Omental fat pad (tissue), 3 donors: ENCODE measurements at regions not wholly inside any gene's neighbourhood (a gene's known extent, or its start where the extent isn't known, plus 50 kb on each side); places are given as distances from the start of the nearest gene placed in this dataset.

Source experiments
- ATAC-seq: fragments of 150-250 bp; one replicate; pipeline ENCODE4 v1.9.1; 2016; ENCODE audit warnings: mild to moderate bottlenecking, moderate library complexity; ENCODE audit not compliant: low FRiP score
- DNase-seq: peaks from one replicate; pipeline ENCODE4 v3.0.0-alpha.2; 2019; ENCODE audit warnings: low spot score
- TF ChIP-seq, protein P1 (sequence below), 3 donors: fragments of 450-650 bp; IDR thresholded peaks; one replicate each; pipeline ENCODE4 v1.5.1; 2016 to 2017; ENCODE audit warnings: antibody characterized with exemption in 3 of 3, mild to moderate bottlenecking in 3 of 3, moderate library complexity in 2 of 3

DNA sequence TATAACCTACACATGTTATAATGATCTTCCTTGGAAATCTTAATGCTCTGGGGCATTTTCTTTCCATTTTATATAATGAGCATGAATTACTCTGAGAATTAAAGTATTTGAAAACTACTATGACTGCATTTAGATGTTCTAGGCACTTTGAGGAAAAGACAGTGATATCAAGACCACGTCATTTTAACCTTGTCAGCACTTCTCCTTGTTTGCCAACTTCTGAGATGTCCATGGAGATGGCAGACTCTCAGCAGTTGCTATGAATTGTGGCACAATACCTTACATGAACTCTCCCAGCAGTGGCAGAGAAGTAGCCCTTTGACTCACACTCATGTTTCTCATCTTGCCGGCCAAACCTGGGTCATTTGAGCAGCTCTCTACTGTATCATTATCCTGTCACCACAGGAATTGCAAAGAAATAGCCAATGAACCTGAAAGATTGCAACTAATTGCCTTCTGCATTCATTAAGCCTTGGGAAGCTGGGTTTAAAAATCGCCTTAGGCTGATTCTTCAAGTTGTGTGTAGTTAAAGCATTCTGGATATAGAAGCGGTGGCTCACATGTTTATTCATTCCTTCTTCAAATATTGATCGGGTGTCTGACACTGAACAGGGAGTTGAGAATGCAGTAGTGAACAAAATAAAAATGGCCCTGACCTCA is 272.2 kb upstream of the CFAP20DC start:
- TF ChIP-seq, protein P1, sequence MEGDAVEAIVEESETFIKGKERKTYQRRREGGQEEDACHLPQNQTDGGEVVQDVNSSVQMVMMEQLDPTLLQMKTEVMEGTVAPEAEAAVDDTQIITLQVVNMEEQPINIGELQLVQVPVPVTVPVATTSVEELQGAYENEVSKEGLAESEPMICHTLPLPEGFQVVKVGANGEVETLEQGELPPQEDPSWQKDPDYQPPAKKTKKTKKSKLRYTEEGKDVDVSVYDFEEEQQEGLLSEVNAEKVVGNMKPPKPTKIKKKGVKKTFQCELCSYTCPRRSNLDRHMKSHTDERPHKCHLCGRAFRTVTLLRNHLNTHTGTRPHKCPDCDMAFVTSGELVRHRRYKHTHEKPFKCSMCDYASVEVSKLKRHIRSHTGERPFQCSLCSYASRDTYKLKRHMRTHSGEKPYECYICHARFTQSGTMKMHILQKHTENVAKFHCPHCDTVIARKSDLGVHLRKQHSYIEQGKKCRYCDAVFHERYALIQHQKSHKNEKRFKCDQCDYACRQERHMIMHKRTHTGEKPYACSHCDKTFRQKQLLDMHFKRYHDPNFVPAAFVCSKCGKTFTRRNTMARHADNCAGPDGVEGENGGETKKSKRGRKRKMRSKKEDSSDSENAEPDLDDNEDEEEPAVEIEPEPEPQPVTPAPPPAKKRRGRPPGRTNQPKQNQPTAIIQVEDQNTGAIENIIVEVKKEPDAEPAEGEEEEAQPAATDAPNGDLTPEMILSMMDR (IDR thresholded peaks at IDR 0.05) = no peak
- no peak for DNase-seq
- no peak for ATAC-seq

DNA sequence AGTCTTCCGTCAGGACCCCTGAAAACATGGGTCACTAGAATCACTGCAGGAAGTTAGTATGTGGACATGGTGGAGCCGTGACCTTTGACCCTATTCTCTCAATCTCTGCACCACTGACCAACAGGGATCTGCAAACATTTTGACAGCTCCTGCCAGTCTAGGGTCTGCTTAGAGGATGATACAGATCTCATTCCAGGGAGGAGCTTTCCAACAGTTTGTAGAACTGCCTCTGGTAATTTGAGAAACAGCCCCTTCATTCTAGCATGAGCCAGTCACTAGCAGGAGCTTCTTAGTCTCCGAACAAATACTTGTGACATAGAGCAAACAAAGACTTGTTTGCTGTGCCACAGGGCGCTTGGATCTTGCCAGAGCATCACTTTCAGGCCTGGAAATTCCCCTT is 270.3 kb upstream of the CFAP20DC start:
- DNase-seq (no peak), ATAC-seq (no peak)
- TF ChIP-seq, protein P1 (IDR thresholded peaks at IDR 0.05) = no peak

DNA sequence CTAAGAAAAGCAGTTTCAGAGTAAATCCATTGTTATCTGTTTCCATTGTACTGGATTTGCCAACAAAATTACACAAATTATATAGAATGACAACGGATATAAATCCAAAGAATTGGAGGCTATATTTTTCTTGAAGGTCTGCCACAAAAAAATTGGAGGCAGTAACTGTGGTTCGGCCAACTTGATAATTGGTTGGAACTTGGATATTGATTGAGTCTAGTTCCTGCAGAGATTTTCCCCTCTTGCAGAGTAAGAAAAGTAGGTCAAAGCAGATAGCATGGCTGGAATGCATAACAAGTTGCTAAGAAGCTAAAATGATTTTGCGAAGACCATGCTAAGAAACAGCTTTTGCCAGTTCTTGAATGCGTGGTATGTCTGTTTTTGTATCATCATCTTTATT is 269.6 kb upstream of the CFAP20DC start:
- TF ChIP-seq, protein P1 (IDR thresholded peaks at IDR 0.05) = no peak
- ATAC-seq = no peak
- no peak for DNase-seq

DNA sequence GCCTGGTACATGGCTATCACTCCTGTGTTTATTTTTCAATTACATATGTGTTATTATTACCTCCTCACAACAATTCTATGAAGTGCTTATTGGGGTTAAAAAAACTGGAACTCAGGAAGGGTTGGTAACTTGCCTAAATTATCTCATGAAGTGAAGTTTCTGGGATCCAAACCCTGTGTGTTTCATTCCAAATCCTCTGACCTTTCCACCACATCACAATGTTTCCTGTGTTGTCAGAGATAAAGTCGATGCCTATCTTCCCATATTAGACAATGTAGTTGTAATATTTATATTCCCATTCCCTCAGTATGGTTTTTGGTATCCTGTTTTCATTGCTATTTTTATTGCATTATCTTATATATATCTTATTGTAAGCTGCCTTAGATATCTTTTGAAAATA is 269.1 kb upstream of the CFAP20DC start:
- TF ChIP-seq, protein P1 (IDR thresholded peaks at IDR 0.05) = no peak
- DNase-seq (no peak), ATAC-seq (no peak)

DNA sequence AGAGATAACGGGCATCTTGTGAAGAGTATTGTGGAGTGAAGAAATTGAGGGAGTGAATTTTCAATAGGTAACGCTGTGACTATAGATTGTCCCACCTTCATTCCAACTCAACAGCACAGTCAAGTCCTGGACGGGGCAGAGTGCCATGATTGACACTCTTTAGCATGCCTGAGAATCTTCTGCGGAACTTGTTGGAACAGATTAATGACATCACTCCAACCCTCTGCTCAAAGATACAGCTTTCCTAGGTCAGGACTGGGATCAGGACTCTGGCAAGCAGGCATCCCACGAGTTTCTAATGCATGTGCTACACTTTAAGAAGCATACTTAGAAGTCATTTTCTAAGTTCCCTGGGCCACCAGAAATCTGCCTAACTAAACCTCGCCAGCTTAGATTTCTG is 267.6 kb upstream of the CFAP20DC start:
- TF ChIP-seq, protein P1 (IDR thresholded peaks at IDR 0.05) = no peak
- no peak for DNase-seq
- no peak for ATAC-seq

DNA sequence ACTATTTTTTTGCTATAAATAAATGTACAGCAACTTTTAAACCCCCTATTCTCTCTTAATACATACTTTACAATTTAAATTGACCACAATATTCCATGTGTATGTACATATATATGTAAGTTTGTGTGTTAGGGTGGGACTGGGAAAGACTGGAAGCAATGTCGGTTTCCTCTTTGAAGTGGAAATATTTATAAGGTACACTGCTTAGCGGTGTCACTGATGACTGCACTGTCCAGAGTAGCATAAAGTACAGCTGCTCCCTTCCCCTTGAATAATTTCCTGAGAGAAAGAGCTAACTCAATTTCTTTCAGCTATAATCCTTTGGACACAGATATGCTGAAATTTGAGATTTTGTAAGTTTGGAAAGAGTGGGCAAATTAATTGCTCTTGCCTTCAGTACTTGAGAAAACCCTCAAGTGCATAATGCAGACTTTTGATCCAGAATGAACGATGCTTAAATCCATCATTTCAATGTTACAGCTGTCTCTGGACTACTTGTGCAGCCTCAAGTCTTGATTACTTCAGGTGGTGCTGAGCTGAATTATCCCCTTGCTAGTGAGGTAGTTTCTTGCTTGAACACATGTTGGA is 267.0 kb upstream of the CFAP20DC start:
- TF ChIP-seq, protein P1 (IDR thresholded peaks at IDR 0.05) = no peak
- DNase-seq = no peak
- no peak for ATAC-seq

DNA sequence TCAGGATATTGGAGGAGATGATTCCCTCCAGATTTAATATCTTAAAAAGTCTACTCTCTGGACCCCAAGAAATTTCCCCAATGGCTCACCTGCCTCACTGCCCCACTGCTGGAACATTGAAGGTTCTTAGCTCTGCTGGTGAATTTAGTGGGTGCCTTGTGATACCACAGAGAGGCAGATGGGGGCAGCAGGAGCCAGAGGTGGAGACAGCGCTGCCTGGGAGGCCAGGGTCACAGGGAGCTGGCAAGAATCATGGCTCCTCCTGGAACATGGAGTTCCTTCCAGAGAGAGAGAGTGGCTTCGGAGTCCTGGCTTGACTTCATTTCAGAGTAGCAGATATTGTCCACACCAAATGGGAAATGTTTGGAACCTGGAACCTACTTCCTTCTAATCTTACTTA is 263.5 kb upstream of the CFAP20DC start:
- DNase-seq (no peak), ATAC-seq (no peak)
- TF ChIP-seq, protein P1 (IDR thresholded peaks at IDR 0.05) = no peak
